ENCODE measurements at regions not wholly inside any gene's neighbourhood (a gene's known extent, or its start where the extent isn't known, plus 50 kb on each side); places are given as distances from the start of the nearest gene placed in this dataset.

GRCh38 chr6:134840086-134840867, 109.6 kb downstream of the ALDH8A1 start:
- TF ChIP-seq, protein P1, sequence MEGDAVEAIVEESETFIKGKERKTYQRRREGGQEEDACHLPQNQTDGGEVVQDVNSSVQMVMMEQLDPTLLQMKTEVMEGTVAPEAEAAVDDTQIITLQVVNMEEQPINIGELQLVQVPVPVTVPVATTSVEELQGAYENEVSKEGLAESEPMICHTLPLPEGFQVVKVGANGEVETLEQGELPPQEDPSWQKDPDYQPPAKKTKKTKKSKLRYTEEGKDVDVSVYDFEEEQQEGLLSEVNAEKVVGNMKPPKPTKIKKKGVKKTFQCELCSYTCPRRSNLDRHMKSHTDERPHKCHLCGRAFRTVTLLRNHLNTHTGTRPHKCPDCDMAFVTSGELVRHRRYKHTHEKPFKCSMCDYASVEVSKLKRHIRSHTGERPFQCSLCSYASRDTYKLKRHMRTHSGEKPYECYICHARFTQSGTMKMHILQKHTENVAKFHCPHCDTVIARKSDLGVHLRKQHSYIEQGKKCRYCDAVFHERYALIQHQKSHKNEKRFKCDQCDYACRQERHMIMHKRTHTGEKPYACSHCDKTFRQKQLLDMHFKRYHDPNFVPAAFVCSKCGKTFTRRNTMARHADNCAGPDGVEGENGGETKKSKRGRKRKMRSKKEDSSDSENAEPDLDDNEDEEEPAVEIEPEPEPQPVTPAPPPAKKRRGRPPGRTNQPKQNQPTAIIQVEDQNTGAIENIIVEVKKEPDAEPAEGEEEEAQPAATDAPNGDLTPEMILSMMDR (IDR thresholded peaks at IDR 0.05) = no peak
- no peak for TF ChIP-seq POLR2A (IDR thresholded peaks at IDR 0.05; ENCODE audit: low read depth)
- TF ChIP-seq EP300 (IDR thresholded peaks at IDR 0.05) = no peak

Measured in esophagus muscularis mucosa (tissue), 4 donors.